HG02623 (cell line): ENCODE measurements at regions not wholly inside any gene's neighbourhood (a gene's known extent, or its start where the extent isn't known, plus 50 kb on each side); places are given as distances from the start of the nearest gene placed in this dataset.
"Not testable (repeated sequence)": the region's sequence is repeated elsewhere in the genome, so short reads cannot be mapped to it uniquely, and the experiment has no call there.

ENCODE experiments used
- ATAC-seq: cut with Tn5 transposase; IDR thresholded peaks from one replicate; pipeline ENCODE4 v1.9.1; 2021; ENCODE audit warnings: moderate library complexity; ENCODE audit not compliant: unreplicated experiment

DNA sequence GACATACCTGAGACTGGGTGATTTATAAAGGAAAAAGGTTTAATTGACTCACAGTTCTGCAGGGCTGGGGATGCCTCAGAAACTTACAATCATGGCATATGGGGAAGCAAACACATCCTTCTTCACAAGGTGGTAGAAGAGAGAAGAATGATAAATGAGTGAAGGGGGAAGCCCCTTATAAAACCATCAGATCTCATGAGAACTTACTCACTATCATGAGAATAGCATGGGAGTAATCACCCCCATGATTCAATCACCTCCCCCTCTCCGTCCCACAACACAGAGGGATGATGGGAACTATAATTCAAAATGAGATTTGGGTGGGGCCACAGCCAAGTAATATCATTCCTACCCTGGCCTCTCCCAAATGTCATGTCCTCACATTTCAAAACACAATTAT is 1206.0 kb upstream of the CELF4 start:
- ATAC-seq: not testable (repeated sequence)

DNA sequence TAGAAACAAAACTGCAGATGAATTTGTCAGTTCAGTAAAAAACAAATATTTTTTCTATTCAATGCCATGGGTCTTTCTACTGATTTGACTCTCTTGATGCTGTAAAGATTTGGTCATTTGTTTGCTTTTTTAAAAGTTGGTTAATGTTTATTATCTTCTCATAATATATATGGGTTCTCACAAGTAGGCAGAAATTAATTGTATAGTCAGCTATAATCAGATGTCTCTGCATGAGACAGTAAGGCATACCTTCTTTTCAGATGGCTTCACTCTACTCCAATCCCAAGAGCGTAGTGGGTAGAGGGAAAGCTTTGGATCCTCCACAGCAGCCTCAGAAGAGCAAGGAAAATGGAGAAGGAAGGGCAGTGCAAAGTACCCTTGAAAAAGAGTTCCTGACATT is 1202.9 kb upstream of the CELF4 start:
- ATAC-seq: no peak

DNA sequence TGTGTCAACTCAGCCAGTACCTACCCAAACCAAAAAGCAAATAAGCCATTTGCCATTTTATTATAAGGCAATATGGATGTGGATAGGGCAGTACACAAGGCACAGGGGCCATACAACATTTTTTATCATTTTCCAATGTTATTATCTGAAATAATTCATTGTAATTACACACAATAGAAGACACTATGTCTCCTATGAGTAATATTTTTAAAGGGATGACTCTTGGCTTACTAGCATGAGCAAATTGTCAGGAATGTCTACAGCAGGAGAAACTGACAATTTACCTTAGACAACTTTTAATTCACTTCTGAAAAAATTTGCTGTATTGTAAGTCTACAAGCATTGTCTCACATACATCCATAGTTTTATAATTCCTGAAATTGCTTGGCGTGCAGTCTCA is 1193.9 kb upstream of the CELF4 start:
- ATAC-seq: no peak

DNA sequence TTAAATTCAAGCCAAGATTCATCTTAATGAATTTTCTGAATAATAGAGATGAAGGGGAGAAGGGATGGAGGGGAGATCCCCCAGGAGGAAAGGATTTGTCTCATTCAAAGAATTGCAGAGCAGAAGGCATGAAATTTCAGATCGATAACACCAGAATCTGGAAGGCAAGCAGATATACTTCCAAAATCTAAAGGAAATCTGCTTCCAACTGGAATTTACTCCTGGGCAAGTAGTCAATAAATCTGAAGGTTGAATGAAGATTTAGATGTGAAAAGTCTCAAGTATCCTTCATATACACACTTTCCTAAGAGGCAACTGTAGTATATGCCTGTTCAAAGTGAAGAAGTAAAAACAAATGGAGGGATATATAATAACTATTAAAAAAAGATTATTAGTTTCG is 1190.8 kb upstream of the CELF4 start:
- ATAC-seq: no peak

DNA sequence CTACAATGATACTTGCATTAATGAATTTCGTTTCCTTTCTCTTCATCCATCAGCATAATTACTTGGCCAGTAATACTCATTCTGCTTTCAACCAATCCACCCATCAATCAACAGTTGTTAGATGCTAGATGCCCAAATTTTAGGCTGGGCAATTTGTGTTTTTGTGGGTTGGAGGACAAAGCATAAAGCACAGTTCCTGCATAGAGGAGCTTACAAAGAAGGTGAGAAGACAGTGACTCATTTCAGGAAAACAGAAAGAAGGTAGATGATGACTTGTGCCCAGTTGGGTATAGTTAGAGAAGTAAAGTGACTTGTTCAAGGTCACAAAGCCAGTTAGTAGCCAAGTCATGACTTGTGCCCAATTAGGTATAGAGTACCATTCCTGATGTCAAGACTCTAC is 1186.8 kb upstream of the CELF4 start:
- peak; percentile 54 for ATAC-seq

DNA sequence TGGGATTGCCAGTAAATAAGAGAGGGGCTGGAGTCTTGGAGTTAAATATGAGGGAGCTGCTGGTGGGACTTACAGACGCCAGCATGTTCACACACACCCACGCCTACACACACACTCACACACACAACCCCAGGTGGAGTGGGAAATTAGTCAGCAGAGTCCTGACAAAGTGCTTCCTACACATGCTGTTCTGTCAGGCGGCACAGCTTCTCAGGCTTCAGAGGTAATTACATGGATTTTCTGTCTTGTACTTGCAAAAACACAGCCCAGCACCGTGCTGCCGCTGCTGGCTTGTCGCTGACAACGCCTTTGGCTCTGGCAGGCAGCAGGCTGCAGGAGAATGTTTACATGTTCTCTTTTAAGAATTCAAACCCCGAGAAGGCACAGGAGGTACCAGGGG is 1186.3 kb upstream of the CELF4 start:
- no peak for ATAC-seq

DNA sequence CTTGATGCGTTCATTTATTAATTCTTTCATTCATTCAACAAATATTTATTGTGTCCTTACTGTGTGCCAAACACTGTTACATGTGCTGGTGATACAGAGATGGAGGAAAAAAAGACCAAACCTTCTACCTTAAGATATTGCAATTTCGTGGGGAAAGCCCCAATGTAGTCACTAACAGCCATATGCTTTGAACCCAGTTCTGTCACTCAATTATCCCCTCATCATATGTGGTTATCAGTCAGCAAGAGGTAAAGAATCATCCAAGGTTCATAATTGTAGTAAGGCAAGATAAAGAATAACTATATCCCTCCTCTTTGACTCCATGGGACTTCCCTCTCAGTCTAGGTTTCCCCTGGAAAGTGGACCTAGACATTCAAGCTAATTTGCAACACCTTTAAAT is 1185.6 kb upstream of the CELF4 start:
- no peak for ATAC-seq

DNA sequence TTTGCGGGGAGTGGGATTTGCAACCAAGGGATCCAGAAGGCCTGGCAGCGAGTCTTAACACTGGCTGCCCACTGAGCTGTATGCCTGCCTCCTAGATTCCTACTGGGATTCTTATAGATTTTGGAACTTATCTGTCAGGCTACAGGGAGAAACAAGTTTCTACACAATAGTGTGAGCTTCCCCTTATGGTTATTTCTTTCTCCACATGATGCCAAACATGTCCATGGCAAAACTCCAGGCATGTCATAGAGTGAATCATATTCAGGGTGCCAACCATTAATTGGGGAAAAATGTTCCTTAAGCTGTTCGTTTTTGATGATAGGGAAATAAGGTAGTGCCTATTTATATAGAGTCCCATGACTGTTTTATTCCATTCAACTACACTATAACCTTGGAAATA is 1185.2 kb upstream of the CELF4 start:
- no peak for ATAC-seq

DNA sequence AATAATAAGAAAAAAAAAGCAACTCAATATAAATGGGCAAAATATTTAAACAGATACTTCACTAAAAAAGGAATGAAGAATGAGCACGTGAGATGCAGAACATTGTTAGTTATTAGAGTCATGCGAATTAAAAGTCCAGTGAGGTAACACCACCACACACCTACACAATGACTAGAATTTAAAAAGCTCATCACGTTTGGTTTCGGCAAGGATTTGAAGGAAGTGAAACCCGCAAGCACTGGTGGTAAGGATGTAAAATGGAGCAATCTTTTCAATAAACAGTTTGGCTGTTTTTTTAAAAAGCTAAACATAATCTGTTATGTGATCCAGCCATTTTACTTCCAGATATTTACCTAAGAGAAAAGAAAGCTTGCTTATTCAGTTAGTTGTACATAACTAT is 1181.6 kb upstream of the CELF4 start:
- ATAC-seq: no peak

DNA sequence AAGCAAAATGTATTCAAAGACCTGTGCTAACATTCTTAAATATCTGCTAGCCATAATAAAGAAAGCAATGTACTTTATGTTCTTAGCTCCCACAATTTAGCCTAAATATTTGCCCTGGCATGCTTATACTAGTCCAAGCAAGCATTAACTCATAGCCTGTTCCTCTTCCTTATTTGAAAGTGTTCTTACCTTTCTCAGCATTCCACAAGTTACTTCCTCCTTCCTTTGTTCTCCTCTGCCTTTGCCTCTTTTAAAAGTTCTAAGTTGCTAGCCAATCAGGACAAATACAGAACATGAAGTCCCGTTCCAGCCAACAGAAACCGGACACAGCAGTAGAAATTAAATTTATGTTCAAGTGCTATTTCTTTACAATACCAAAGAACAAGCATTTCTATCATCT is 1154.6 kb upstream of the CELF4 start:
- ATAC-seq: not testable (repeated sequence)

DNA sequence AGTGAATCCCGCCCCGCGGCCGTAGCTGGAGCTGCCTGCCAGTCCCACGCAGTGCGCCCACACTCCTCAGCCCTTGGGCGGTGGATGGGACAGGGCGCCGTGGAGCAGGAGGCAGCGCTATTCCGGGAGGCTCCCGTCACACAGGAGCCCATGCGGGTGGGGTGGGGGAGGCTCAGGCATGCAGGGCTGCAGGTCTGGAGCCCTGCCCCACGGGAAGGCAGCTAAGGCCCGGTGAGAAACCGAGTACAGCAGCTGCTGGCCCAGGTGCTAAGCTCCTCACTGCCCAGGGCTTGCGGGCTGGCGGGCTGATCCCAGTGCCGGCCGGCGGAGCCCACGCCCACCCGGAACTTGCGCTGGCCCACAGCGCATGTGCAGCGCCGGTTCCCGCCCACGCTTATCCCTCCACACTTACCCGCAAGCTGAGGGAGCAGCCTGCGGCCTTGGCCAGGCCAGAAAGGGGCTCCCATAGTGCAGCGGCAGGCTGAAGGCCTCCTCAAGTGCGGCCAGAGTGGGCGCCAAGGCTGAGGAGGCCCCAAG is 1152.8 kb upstream of the CELF4 start:
- ATAC-seq: no peak

DNA sequence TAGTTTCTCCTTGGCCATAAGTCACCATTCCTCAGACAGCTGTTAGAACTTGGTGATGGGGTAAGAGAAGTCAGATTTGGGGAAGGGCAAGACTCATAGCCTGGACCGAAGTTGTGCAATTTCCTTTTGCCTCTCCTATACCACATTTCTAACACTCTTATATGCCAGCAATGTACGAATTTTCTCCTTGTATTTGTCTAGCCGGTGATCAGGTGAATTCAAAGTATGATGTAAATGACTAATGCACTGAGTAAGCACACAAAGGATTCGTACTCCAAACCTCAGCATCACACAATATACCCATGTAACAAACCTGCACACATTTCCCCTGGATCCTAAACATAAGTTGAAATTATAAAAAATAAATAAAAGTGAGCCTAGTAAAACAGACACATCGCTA is 1143.5 kb upstream of the CELF4 start:
- no peak for ATAC-seq

DNA sequence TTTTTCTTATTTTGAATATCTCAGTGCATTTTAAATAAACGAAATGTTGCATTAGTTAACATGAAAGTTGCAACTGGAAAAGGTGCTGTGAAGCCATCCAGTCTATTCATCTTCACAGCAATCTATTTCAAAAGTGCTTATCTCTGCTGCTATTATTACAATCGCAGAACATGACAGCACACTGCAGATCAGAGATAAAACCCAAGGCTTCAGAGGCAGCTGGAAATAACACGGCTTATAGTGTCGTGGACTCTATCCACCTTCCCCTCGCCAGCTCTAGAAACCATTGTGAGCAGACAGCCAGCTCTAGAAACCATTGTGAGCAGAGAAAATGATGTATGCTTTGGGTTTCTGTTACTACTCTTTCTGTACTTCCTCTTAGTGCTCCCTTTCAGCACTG is 1140.8 kb upstream of the CELF4 start:
- no peak for ATAC-seq

DNA sequence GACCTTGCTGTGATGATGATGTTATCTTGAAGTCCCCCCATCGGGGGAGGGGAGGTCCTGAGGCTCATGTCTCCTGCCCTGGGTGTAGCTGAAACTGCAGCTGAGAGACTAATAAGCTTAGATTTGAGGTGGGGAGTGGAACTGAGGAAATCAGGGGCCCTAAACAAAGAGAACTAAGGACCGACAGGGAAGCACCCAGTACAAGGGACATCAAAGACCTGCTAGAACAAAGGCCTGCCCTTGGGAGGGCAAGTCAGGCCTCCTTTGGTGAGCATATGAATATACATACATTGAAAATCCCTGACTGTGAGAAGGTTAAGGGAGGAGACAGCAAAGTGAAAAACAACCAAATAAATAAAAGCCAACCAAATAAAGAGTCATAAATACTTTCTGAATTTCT is 1132.5 kb upstream of the CELF4 start:
- no peak for ATAC-seq

DNA sequence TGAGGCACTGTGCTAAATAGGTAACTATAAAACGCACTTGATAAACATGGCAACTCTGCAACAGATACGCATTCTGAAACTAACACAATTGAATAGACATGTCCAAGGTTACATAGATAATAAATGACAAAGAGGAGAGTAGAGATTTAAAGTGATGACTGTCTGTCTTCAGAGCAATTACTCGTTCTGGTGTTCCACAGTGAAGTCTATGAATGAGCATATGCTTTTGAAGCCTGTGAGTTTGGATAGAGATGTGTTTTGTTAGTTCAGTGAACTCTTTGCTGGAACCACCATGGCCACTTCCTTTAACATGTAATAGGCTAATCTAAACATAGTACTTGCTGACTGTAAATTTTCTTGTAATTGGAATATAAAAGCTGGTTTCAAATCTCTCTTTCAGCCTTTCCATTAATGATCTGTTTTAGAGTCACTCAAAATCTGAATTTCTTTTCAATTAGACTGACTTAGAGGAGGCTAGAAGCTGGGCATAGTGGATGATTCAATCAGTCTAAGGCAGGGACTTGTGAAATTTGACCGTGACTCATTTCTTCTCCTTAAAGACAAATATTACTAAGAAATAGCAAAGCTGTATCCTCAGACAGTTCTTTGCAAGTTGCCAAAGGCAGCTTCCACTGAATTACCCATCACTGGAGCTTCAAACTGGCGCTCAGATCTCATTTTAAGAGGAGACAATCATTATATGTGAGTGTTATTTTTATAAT is 1130.1 kb upstream of the CELF4 start:
- ATAC-seq: no peak

DNA sequence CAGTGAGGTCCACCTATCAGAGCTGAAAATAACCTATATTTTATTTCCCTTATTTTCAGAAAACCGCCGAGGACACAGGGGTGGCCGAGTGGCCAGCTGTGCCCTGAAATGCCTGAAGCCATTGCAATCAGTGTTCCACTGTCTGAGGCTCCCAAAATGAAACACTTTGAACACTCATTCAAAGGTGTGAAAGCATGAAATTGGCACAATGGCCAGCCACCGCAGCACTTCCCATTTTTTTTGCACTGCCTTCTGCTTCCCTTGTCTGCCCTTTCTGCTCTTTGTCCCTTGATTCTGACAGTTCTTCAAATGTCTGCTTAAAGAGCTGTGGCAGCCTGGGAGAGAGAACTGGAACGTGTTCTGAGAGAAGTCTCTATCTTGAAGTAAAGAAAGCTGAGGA is 1127.5 kb upstream of the CELF4 start:
- no peak for ATAC-seq

DNA sequence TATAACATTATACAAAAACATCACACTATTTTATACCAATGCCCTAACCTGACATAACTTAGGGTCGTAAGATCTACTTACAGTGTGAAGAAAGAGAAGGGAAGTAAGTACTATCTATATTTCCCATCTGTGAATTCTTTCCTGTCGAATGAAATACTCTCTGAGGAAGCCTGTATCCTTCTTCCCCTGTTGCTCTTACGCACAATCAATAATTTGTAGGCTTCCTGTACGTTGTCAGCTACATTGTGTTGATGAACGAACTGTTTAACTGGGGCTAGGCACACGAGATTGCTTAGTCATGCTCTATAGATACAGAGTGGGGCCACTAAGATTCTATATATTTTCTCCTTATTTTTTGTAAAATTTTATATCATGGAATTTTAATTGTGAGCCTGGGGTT is 1125.0 kb upstream of the CELF4 start:
- ATAC-seq: no peak

DNA sequence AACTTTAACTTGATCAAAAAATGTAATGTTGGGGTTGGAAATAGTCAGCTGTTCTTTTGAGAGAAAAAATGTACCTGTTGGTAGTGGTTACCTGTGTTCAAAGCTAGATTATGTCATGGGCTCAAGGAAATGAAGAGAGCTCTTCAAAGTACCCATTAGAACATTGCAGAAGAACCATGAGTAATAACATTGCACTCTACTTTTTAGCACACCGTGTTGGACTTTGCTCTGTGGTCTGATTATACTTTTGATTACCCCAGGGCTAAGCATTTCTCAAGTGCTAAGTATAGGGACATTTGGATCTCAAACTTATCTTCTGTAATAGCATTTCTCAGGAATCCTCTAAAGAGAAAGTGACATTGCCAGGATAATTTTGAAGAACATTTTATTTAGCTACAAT is 1122.8 kb upstream of the CELF4 start:
- ATAC-seq: no peak

DNA sequence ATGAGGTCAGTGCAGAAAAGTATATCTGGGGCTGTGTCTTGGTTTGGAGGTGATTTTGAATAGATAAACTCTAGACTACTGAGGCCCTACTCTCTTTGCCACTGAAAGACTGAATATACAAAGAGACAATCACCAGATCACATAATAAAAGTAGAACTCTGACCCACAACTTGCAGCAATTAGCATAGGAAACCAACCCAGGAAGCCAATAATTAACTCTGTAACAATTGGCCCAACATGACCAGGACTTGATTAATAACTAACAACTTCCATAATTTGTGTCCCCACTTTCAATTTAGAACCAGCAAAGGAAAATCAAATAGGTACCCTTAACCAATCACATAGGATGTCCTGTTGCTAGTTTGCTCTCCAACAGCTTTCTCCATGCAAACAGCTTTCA is 1104.9 kb upstream of the CELF4 start:
- no peak for ATAC-seq

DNA sequence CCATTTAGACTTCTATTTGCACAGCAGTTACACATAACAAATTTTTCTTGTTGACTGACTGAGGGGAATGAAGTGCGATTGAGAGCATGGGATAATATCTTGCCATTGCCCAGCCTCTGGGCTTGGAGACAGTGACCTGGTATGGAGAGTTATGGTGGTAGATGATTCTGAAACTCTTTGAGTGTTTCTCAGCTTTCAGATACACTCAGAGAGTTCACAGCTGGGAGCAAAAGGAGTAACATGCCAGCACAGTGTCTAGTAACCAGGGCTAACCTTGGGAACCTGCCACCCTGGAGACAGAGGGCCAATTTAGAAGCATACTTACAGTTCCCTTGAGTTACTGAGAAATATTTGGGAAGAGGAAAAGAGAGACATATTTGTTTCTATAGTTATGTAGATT is 1099.3 kb upstream of the CELF4 start:
- ATAC-seq: no peak

DNA sequence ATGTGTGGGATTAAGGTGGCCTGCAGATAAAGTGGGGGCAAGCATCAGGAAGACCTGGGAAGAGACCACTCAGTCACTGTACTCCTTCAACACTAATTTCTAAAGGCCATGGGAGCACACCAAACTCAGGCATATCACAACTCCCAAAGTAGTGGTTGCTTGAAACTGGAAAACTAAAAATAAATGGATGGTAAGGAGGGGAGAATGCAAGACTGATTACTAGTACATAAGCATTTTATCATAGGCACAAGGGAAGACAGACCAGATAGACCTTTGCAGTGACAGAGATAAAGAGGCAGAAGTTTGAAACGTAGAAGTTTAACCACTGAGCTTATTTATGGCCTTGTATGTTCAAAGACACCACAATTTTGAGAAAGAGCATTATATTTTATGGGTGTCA is 1098.1 kb upstream of the CELF4 start:
- no peak for ATAC-seq

DNA sequence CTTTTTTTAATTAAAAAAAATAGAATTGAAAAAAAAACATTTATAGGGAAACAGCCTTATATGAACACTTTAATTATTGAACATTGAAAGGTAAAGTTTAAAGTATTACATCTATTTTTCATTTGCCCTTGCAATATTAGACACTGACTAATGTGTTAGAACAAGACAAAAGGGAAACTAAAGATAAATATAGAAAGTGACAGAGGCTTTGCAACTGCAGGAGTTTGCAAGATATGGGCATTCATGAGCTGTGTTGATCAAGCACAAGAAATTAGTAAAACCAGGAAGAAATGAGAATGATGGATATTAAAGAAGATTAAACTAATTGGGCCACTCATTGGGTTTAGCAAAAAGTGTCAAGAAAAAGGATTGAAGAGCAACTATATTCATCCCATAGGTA is 1097.7 kb upstream of the CELF4 start:
- ATAC-seq: no peak

DNA sequence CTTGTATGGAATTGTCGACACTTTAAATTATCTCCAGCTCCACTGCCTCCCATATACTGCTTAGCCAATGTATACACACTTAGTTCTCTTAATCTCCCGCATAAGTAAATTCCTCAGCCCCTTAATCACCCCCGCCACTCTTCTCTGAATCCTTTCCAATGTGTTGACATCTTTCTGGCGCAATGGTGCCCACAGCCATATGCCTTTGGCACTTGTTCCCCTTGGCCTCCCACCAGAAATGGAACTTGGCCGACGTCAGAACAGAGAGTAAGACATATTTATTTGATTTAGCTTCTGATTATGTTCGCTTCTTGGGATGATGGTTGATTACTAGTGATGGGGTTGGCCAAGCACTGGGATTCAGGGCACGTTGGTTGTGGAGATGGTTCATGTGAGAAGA is 1089.3 kb upstream of the CELF4 start:
- ATAC-seq: no peak
